Stimulated activated CD8-positive, alpha-beta memory T cell treated with anti-CD3 and anti-CD28 coated beads, Interleukin-12 subunit alpha, Interleukin-12 subunit beta, amount 100 ng/mL, for 4 hours (primary cell): ENCODE measurements at regions not wholly inside any gene's neighbourhood (a gene's known extent, or its start where the extent isn't known, plus 50 kb on each side); places are given as distances from the start of the nearest gene placed in this dataset.

ENCODE experiments used
- DNase-seq: peaks from one replicate; pipeline ENCODE4 v3.0.0-alpha.2; 2020; ENCODE audit warnings: low read depth

DNA sequence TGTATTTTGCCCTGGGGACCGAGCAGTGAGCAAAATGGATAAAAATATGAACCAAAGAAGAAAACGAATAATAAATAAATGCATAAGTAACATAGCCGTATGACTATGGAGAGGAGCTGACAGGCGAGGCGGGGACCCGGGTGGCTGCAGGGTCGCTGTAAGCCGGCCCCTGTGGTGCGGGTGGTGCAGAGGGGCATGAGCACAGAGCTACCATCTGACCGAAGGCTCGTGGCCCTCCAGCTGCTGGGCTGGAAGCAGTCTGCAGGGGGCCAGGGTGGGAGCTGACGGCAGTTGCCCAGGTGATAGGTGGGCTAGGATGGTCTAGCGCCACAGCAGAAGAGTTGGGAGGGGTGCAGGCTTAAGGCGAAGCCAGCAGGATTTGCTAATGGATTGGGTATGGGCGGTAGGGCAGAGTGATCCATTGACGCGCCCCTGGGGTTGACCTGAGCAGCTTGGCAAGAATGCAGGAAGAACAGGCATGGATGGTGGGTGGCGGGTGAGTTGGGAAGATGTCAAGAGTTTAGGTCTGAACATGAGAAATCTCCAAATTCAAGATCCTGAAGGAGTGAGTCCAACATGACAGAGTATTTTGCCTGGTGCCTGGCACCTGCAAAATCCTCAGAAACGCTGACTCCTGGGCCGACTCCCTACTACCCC, 228.0 kb downstream of the FOXL1 start:
- DNase-seq: no peak

DNA sequence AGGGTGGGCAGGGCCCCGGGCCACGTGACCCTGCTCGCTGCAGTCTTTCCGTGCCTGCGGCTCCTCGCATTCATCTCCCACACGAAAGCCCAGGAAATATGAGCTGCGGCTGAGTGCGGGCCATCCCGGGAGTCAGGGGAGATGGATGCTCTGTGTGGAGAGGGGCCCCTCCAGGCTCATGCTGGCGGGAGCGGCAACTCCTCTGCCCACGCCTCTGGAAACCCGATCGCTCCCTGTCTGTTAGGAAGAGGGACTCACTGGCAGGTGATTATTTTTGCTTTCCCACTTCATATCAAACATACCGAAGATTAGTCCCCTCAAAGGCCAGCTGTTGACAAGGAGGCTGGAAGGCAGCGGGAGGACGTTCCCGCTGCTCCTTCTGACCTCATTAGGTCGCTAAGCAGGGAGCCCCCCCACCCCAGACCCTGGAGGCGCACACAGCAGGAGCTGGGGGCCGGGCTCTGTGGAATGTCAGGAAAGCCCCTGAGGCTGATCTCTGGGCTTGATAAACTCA, 228.5 kb downstream of the FOXL1 start:
- DNase-seq: no peak

DNA sequence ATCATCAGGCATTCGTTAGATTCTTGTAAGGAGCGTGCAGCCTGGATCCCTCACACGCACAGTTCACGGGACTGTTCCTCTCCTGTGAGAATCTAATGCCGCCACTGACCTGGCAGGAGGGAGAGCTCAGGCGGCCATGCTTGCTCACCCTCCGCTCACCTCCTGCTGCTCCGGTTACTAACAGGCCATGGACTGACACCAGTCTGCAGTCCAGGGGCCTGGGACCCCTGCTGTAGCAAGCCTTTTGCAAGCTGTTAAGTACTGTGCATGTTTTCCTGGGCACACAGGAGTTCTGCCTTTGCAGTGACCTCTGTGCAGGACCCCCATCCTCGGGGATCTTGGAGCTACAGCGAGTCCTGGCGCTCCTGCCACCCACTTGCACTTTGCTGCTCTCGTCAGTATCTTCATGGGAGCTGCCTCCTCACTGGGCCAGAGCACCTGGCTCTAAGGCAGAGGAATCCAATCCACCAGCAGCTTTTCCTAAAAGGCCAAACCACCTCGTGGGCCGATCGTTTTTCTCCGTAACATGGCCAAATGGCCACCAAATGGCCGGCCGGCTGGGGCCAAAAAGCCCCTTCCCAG, 230.6 kb downstream of the FOXL1 start:
- no peak for DNase-seq

DNA sequence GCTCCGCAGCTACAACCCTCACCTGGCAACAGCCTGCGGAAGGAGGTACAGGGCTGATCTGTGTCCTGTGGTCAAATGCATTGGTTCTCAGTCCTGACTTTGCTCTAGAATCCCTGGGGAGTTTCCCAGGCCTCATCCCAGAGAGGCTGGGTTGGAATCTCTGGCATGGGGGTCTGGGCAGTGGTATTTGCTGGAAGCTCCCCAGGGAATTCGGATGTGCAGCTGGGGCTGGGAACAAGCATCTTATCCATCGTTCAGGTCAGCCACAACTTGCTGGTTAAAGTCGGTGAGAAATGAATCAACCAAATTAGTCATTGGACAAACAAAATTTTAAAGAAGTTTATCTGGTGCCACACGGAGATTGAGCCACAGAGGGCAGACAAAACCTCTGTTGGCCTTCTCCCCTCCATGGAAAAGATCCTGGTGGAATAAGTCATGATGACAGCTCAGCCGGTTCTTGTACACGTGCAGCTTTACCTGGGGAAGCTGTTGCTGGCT, 231.2 kb downstream of the FOXL1 start:
- DNase-seq: no peak

DNA sequence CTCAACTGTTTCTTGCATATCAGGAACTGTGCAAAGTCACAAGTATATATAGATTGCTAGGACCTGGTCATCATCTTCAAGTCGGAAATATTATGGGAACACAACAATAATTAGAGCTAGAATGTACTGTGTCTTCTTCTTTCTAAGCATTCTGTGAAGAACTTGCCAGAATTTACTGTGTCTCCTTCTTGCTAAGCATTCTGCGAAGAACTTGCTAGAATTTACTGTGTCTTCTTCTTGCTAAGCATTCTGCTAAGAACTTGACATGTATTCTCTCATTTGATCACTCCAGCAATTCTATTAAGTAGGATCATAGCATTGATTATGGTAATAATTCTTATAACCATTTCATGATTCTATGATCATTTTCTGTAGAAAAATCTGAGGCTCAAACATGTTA, 231.7 kb downstream of the FOXL1 start:
- DNase-seq: no peak

DNA sequence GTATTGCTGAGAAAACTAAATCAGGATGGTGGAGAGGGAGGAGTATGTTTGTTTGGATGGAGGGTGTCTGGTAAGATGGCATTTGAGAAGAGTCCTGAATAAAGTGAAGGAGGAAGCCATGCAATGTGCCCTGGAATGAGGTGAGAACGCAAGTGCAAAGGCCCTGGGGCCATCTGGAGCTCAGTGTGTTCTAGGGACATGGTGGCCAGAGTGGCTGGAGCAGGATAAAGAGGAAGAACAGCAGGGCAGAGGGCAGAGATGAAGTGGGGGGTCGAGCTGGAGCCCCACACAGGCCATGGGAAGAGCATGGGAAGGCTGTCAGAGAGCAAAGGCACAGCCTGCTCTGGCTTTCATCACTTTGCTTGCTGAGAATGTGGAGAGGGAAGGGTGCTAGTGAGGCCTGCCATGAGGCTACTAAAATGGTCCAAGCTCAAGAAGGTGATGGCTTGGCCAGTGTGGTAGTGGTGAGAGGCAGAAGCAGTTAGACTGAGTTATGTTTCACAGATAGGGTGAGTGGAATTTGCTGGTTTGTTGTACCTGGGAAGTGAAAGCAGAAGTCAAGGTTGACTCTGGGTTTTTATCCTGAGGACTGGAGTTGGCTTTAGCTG, 234.1 kb downstream of the FOXL1 start:
- DNase-seq: no peak

DNA sequence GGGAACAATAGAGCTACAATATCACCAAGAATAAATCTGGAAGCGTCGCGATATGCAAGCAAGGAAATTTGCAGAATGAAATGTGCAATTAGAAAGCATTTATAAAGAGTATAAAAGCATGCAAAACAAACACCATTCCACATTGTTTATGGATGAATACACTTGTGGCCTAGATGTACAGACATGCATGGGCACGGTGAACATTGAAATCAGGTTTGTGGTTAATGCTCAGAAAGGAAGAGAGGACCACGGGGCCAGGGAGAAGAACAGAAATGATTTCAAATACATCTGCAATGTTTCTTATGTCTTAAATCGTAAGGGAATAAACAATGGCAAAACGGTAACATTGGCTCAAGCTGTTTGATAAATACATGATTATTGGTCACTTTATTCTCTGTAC, 235.9 kb downstream of the FOXL1 start:
- no peak for DNase-seq

DNA sequence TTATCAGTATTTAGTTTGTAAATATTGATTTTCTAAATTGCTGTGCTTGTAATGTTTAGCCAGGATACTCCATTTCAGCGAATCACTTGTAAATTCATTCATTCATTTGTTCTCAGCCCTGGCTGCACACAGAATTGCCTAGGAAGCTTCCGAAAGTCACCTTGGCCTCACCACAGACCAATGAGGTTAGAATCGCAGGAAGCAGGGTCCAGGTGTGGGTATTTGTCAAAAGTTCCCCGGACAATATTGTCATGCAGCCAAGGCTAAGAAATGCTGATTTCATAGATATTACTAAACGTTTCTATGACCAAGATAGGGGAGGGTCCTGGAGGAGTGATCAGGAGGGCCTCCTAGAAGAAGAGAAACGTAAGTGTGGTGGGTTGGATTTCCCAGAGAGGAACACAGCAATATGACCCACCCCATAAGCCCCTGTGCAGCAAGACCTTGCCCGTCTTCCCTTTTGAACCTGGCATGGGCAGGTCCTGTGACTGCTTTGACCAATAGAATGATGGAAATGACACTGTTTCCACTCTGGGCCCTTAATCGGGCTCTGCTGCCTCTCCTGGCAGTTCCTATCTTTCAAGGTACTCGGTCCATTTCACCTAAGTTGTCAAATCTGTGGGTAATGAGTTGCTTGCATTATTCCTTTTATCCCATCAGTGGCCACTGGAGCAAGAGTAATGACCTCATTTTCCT, 238.7 kb downstream of the FOXL1 start:
- no peak for DNase-seq

DNA sequence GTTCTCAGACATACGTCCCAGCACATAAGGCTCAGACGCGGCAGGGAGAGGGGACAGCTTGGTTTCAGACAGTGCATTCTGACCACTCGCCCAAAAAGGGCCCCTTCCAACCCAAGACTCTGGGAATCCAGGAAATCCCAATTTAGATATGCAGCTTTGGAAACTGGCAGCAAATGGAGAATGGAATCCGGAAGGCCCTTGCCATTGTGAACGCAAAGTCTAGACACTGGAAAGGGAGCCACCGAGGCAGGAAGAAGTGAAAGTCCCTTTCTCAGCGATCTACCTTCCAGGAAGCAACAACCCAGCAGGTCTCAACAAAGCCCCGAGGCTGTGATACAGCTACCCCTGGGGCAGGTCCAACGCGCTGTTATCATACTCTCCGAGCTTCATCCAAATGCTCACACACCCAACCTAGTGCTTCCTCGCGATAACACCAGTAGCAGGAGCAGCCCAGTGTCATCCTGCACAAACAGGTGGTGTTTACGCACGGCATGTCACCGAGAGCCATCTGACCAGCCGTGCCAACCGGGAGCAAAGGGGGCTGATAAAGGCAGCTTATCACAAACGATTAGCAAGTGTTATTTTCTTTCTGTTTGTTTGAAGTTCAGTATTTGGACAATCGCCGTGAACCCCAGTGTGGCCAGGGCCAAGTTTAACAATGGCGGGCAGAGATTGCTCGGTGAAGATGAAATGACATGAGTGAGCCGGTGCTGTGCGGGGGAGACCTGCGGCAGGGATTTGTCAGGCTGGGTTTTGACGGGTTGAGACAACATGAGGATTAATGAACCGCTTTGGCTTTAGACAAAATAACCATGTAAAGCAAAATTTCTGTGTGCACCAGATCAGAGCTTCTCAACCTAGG, 240.6 kb downstream of the FOXL1 start:
- DNase-seq: no peak

DNA sequence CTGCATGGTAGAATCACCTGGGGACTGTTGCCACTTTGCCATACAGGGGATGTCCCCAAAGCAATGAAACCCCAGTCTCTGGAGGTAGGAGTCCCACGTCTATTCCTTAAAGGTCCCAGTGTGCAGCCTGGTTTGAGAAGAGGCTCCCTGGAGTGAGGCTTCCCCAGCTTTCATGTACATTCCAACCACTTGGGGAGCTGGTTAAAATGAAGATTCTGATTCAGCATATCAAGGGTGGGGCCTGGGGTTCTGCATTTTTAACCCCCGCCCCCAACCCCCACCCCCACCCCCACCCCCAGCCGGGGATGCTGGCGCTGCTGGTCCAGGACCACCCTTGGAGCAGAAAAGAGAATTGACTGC, 241.2 kb downstream of the FOXL1 start:
- no peak for DNase-seq

DNA sequence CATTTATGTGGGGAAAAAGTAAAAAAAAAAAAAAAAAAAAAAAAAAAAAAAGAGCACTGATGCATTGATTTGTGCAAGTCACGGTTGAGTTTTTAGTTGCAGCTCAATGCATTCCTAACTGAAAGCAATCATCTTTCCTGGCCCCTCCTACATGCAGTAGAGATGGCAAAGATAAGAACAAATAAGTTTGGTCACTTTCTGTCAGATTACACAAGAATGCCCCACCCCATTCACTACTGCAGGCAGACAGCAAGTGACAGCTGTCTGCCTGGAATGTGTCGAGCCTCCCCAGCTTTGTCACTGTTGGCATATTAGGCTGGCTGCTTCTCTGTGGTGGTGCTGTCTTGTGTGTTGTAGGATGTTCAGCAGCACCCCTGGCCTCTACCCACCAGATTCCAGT, 243.5 kb downstream of the FOXL1 start:
- no peak for DNase-seq

DNA sequence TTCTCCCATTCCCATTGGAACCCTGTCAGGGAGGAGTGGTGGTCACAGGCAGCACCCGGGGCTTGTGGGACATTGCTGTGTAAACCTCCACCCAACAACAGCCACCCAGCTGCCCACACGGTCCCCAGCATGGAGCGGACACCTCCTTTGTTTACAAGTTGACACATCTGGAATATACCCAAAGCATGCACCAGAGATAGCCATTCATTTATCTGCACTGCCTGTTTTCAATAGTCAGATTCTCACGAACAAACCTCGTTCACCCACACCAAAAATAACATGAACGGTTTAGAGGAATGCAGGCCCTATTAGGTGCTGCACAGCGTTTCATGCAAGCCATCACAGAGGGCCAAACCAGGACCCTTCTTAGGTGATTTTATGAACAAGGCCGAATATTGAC, 244.8 kb downstream of the FOXL1 start:
- no peak for DNase-seq

DNA sequence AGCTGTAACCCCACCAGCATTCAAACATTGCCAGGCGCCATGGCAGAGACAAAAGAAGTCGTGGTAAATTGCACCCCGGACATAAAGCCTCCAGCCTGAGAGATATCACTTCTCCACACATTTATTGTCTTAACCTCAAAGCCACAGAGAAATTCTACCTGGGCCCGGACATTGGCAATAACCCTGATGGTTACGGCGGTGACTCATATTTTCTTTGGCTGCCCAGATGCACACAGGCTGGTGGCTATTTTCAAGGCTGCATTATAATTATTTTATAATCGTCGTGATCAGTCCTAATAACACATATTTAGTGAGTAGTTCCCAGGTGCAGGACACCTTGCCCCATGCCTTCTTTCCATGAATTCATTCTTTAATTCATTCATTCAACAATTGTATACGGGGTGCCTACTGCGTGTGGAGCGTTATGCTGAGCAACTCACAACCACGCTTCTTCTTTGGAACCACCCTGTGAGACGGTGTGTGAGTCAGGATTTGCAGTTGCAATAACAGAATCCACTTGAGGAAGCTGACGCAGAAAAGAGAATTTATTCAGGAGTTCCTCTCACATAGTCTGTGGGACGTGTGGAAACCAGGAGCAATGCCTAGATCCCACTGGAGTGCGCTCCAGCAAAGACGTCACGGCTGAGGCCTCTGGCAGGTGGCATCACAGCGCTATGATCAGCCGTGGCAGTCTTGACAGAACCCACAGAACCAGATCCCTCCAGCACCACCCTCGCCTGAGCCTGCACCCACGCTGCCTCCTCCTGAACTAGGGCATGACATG, 245.7 kb downstream of the FOXL1 start:
- no peak for DNase-seq

DNA sequence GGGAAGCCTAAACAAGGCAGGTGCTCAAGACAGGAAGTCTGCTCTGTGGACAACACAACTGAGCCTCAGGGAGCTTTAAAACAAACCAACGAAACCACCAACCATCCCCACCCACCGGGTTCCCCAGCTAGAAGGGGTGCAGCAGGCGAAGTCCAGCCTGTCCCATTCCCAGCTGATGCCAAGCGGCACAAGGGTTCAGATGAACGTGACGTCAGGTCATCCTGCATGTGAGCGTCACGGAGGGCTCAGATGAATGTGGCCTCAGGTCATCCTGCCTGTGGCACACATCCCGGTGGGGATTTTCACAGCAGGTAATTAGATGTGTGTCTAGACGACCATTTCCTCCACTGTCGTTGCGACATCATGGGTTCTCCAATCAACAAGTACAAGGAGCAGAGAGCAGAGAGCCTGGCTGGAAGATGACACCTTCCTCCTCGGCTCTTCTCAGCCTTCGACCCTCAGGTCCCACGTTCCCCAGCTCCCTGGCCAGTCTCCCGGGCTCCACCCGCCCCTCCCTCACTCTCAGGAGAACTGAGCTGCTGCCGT, 246.5 kb downstream of the FOXL1 start:
- DNase-seq: no peak

DNA sequence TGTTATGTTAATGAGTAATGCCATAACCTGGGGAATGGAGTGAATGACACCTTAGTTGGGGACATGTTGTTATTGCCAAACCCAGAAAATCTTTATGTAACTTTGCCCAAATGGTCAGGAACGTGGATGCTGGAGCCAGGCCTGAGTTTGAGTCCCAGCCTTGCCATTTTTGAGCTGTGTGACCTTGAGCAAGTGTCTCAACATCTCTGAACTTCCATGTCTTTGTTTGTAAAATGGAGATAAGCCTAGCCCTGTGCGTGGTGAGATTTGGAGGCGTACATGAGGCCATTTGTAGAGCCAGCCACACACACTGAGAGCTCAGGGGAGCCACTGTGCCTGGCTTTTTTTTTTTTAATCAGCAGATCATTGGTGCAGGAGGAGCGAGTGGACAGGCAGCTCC, 247.3 kb downstream of the FOXL1 start:
- DNase-seq: no peak

DNA sequence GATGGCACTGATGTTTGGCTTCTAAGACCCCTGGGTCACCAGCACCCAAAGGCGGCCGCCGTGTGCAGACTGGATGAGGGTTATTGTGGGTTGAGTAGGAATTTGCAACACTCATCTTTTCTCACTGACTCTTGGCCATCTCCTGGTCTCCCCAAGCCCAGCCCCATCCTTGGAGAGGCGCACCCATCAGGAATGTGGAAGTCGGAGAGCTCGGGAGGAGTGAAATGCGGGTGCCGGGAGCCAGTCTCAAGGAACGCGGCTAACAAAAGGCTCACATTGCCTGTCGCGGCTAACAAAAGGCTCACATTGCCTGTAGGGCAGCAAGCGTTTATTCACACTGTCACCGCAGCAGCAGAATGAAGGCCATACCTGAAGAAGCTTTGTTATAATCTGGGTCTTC, 248.6 kb downstream of the FOXL1 start:
- DNase-seq: no peak

DNA sequence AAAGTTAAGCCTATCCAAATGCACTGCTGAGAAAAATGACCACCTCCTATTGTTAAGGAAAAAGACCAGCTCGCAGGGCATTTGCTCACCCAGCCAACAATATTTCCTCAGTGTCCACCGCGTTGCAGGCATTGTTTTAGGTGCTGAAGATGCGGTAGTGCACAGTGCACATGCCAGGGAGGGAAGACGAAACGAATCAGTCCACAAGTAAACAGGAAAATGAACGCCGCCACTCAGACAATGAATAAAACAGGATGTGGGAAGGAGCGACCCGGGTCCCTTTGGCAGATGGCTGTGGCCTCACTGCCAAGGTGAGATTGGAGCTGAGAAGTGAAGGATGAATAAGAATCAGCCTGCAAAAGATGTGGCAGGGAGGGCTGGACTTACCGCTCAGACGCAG, 249.2 kb downstream of the FOXL1 start:
- no peak for DNase-seq

DNA sequence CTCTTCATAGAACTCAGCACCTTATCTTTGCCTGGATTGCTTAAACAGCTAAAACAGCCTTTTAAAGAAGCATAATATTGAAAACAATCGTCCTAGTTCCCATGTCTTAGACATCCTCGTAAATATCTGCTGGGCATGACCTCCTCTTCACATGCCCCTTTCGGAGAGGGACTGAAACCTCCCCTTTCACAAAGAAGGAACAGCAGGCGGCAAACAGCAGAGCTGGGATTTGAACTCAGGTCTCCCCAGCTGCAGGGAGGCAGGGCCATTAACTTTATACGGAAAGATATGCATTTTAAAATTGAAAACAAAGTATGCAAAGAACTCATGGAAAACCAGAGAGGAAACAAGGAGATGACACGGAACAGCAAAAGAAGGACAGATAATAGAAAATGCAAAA, 249.9 kb downstream of the FOXL1 start:
- no peak for DNase-seq

DNA sequence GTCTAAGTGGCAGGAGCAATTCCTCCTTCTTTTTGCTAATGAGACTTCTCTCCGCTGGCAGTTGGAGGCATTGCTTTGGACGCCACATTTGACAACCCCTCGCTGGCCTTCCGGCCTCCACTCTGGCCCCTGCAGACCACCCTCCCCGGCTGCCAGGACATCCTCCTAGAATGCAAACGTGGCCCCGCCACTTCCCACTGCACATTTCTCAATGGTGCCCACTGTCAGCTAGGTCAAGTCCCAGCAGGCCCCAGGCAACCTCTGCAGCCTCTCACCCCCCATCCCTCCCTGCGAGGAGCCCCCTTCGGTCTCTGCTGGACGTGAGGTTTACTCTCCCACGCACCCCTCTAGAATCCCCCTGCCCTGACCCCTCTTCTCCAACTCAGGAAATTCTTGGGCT, 250.3 kb downstream of the FOXL1 start:
- DNase-seq: no peak

DNA sequence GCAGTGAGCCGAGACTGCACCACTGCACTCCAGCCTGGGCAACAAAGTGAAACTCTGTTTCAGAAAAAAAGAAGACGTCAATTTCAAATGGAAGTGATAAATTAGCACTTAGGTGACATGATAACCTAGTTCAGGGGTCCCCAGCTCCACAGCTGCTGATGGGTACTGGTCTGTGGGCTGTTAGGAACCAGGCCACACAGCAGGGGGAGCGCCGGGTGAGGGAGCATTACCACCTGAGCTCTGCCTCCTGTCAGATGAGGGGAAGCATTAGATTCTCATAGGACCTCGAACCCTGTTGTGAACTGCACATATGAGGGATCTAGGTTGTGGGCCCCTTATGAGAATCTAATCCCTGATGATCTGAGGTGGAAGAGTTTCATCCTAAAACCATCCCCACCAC, 253.0 kb downstream of the FOXL1 start:
- DNase-seq: no peak

DNA sequence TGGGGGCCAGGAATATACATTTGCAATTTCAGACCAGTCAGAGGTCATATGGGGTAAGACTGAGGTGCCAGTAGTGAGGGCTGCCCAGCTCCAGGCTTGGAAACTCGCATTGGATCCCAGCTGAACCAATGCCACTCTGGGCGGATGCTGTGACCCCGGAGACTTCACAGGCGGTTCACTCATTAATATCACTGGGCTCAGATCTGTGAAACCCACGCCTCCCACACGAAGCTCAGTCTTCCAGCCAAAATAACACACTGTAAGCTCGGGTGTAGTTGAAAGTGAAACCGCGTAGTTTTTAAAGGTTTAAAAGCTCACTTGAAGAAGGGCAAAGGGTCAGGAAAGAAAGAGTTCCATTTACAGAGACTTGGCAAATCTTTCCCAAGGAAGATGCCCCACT, 254.8 kb downstream of the FOXL1 start:
- no peak for DNase-seq
